HG02610 (cell line): ENCODE measurements at regions not wholly inside any gene's neighbourhood (a gene's known extent, or its start where the extent isn't known, plus 50 kb on each side); places are given as distances from the start of the nearest gene placed in this dataset.
"Not testable (repeated sequence)": the region's sequence is repeated elsewhere in the genome, so short reads cannot be mapped to it uniquely, and the experiment has no call there.

Source experiments
- ATAC-seq: cut with Tn5 transposase; IDR thresholded peaks from one replicate; pipeline ENCODE4 v1.9.1; 2021; ENCODE audit warnings: mild to moderate bottlenecking, moderate library complexity; ENCODE audit not compliant: unreplicated experiment

DNA sequence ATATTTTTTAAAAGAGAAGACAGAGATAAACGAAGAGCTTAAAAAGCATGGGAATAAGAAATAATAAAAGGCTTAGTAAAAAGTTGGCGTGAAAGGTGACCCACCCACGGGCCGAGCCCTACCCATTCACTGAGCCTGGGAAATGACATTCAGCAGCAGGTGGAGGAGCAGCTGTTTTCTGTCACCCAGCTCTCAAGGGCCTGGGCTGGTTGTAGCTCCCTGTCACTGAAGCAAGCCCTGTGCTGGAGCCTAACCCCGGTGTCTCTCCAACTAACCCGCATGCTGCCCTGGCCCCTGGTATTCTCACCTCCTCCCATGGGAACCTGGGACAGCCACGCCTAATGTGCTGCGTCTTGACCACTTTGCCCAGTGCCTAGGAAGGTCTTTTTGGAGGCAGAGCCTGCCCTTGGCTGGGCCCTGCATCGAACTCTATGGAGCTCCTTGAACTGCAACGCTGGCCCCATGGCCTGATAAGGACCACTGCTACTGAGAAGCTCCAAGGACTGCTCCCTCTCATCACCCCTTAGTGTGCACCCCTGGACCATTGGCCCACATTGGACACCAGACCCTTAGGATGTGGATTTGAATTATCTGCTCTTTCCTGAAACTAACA lies 68.8 kb upstream of the IYD start:
- ATAC-seq = no peak

DNA sequence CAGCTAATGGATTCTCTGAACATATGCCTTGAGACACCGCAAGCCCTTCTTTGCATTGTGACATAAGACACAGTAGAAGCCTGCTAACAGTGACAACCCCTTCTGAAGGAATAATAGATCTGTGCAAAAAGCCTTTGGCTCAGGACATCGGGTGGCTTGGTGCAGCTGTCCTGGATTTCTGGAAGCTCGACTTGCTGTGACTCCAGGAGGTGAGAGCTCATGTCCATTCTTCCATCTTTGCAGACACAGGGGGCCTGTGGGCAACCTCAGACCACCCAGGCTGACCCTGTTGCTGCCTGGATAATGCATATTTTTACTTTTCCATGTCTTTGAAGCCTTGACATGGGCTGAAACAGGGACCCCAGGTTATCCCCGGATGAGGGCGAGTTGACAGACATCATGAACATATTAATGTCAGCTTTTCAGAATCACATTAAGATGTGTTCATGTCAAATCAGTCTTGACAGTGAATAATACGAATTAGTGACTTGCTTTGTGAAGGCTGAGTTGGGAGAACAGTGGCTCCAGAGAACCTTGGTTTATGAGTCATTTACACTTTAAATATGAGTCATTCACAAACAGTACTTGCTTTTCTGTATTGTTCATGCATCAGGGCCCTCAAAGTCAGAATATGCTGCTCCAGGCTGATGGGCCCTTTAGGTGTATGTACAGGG lies 66.8 kb upstream of the IYD start:
- peak; percentile 99 for ATAC-seq

DNA sequence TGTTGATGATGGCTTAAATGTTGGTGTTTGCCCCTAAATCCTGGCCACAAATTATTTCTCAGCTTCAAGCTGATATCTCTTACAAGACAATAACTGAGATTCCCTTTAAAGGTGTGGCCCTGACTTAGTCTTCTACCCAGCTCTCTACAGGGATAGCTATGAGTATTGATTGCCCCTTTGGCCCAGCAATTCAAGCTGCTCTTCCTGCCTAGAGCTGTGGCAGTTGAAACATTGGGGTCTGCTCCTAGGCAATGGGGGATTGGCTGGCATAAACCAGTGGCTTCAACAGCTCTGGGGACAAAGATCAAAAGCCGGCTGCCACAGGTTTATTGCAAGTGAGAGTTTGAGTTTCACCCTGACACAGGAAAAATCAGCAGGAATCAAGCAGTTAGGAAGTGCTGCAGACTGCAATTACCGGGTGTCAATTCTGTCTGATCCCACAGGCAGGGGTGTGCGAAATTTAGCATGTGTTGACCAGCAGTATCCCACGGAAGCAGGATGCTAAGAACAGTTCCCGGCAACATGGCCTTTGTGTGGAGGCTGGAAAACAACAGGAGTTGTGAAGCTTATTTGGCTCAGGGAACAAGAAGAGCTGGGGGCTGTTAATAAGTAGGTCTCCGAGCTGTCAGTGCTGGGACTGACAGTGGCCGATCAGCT lies 66.2 kb upstream of the IYD start:
- ATAC-seq = peak; percentile 9

DNA sequence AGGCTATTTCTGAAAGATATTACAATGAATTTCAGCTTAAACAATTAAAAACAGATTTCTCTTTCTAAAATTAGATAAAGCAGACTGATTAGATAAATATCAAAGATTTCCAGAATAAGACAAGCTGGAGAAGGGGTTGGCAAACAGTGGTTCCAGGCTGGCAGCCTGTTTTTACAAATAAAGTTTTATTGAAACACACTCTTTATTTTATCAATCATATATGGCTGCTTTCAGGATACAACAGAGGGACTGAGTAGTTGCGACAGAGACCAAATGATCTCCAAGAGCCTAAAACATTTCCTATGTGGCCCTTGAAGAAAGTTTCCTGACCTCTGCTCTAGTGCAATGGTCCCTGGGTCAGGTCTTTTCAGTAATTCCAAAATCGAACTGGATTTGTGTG lies 65.6 kb upstream of the IYD start:
- no peak for ATAC-seq

DNA sequence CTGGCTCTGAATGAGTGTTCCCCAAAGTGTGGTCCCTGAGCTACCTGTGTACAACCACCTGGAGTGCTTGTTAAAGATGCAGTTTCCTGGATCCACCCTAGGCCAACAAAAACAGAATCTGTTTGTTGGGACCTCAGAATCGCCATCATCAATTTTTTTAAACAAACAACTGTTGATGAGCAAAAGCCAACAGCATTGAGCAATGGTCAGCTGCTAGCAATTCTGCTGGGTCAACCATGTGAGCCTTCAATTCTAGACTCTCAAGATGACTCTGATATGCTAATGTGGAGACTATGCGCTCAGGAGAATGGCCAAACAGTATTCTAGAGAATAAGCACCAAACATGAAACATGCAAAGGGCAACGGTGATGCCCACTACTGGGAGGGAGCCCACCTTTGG lies 64.4 kb upstream of the IYD start:
- ATAC-seq = no peak

DNA sequence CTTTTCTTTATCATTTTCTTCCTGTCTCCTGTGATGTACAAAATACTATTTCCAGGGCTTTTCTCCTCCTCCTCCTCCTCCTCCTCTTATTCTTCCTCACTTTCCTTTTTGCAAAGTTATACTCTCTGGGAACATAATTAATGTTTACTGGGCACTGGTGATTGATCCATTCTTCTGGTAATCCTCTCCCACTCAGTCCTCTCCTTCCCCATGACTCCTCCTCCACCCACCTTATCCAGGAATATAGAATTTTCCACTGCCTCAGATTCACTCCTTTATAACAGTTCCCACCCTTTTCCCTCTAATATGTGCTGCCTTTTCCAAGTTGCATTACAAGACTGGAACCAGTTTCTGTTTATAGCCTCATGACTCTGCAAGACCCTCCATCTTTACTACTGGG lies 62.5 kb upstream of the IYD start:
- ATAC-seq = no peak

DNA sequence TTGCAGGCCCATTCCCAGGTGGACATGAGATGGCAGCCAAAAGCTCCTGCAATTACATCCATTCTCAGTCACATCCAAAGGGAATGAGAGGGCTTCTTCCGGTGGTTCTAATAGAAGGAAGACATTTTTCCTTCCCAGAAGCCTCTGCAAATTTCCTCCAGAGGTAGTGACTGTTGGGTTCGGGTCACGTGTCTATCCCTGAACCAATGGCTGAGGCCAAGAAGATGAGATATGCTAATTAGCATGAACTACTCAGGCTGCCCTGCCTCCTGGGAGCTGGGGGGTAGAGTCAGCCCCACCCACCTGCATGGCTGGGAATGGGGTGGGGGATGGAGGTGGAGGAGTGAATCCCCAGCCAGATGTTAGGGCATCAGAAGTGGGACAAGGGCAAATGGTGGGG lies 61.3 kb upstream of the IYD start:
- ATAC-seq = no peak

DNA sequence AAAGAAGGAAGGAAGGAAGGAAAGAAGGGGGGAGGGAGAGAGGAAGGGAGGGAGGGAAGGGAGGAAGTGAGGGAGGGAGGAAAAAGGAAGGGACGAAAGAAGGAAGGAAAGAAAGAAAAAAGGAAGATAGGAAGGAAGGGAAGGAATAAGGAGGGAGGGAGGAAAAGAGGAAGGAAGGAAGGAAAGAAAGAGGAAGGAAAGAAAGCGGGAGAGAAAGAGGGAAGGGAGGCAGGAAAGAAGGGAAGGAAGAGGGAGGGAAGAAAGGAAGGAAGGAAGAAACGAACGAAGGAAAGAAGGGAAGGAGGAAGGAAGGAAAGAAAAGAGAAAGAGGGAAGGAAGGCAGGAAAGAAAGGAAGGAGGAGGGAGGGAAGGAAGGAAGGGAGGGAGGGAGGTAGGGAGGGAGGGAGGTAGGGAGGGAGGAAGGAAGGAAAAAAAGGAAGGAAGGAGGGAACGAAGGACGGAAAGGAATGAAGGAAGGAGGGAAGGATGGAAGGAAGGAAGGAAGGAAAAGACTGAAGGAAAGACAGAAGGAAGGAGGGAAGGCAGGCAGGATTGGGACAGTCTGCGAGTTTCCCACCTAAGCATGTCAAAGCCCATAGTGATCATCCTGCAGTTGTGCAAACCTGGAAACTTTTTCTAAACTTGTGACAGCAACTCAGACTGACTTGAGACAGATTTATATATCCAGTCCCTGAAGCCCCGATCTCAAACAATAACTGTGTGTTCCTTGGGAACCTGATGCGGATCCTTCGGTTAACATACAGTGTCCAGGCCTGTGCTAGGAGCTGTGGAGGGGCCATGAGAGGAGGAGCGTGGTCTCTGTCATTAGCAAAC lies 59.8 kb upstream of the IYD start:
- no peak for ATAC-seq

DNA sequence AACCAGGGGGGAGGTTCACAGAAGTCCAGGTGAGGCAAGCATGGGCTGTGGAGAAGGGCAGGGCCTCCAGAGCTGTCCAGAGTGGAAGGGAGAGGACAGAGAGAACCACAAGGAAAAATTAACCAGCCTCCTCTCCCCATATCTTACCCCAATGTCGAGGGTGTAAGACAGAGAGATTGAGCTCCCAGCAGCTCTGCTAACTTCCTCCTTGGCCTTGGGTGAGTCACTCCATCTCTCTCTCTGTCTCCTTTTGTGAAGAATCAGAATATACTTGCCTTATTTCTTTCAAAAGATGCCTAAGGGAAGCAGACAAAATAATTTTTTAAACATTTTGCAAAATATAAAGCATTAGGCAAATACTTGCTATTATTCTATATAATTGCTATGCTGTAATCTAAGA lies 58.3 kb upstream of the IYD start:
- ATAC-seq = no peak

DNA sequence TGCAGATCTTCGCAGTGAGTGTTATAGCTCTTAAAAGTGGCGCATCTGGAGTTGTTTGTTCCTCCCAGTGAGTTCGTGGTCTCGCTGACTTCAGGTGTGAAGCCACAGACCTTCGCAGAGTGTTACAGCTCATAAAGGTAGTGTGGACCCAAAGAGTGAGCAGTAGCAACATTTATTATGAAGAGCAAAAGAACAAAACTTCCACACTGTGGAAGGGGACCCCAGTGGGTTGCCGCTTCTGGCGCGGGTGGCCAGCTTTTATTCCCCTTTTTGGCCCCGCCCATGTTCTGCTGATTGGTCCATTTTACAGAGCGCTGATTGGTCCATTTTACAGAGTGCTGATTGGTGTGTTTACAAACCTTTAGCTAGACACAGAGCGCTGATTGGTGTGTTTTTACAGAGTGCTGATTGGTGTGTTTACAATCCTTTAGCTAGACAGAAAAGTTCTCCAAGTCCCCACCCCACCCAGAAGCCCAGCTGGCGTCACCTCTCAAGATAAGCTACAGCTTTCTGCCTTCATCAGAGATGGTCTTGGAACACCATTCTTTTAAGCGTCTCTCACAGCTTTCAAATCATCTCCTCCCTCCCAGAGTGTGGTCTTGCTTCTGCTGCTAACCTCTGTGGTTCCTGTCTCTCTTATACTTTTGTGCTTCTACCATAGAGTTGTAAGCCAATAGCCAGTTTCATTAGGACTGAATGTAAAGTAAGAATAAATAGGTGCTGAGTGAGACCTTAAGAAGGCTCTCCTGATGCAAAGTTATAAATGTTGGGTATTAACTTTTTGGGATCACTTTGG lies 57.5 kb upstream of the IYD start:
- not testable (repeated sequence) for ATAC-seq

DNA sequence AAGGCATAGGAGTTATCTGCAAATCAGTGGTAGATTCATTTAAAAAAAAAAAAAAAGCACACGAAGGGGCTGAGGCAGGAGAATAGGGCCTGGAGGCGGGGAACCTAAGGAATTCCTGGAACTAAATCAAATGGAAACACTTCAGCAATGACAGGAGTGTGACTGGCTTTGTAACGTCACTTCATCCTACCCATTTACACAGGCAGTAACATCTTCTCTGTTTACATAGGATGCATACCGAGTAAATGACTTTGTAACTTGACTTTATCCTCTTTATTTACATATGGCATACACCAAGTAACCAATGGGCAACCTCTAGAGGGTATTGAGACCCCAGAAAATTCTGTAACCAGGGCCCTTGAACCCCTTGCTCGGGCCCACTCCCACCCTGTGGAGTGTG lies 56.4 kb upstream of the IYD start:
- ATAC-seq = no peak

DNA sequence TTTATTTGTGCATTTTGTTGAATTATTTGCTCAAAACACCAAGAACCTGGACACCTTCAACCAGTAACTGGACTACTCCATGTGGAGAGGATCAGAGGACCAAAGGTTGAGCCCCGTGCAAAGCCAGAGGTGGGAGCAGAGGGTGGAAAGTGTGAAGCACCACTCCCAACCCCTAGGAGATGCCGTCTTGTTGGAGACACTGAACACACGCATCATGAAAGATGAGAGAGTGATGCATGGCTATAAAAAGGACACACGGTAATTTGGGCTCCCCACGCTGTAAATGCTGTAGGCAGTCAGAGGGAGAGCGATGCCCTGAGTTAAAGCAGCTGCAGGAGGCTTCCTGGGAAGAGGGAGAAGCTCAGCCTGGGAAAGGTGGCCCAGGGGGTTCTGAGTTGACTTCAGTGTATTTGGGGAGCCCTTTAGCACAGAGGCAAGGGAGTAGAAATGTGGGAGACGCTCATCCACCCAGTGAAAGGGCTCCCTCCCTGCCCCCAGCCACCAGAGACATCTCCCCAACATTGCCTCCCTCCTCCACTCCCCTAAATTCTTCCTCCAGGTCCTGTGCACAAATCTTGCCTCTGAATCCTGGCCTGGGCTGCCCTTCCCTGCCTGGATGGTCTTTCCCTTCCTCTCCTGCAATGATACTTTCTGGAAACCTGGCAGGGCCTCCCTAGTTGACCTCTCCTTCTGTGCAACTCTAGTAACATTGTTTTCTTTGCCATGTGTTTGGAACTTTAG lies 55.8 kb upstream of the IYD start:
- no peak for ATAC-seq

DNA sequence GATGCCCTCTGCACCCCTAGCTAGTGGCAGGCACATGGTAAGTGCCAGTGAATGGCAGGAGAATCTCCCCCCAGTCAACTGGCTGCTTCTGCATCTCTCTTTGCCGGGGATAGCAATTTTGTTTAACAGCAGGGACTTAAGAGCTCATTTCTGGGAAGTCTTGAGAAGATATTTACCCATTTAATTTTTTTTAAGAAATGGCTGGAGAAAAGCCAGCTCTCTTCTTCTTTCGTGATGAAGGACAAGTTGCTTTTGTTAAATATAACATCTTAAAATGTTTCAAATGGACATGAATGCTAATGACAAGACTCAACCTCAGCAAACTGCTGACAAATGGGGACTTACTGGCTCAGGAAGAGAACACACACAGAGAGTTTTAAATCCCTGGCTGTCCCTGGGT lies 55.0 kb upstream of the IYD start:
- no peak for ATAC-seq

DNA sequence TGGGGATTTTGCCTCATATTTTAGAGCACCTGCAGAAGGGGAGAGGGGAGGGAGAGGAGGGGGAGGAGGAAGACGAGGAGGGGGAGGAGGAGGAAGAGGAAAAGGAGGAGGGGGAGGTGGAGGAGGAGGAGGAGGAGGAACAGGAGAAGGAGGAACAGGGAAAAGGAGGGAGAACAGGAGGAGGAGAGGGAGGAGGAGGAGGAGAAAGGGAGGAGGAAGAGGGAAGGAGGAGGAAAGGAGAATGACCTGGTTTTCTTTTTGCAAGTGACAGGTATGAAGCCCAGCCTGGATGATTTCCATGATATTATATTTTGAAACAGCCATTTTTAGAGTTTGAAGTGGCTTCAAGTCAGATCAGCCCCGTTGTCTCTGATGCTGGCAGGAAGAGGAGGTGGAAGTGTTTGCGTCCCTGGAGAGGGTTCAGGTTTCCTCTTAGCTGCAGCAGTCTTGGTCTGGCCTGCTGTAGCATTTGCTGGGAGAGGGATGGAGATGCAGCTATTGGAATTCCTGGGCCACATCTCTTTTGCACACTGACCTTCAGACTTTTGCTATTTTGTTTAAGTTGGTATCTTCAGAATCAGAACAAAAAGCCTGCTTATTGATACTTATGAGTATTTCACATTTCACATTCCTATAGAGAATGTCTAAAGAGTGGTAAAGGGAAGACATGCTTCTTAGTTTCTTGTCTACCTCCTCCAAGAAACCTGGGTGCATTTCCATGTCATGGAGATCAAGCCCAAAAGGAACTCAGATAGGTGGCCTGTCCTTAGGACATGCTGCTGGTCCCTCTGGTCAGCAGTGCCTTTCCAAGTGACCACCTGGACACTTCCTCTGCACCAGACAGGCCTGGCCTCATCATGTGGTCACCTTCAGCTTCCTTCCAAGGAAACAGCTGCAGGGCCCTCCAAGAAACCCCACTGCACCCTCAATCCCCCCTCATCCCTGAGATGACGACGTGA lies 54.3 kb upstream of the IYD start:
- no peak for ATAC-seq

DNA sequence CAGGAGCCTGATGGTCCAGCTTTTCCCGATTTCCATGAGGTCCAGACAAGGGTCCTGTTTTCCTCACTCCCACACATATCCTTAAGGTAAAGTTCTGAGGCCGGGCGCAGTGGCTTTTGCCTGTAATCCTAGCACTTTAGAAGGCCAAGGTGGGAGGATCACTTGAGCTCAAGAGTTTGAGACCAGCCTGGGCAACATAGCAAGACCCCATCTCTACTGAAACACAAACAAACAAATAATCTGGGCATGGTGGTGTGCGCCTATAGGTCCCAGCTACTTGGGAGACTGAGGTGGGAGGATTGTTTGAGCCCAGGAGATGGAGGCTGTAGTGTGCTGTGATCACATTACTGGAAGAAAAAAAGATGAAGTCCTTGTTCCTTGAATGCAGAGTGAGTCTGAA lies 53.2 kb upstream of the IYD start:
- ATAC-seq = no peak

DNA sequence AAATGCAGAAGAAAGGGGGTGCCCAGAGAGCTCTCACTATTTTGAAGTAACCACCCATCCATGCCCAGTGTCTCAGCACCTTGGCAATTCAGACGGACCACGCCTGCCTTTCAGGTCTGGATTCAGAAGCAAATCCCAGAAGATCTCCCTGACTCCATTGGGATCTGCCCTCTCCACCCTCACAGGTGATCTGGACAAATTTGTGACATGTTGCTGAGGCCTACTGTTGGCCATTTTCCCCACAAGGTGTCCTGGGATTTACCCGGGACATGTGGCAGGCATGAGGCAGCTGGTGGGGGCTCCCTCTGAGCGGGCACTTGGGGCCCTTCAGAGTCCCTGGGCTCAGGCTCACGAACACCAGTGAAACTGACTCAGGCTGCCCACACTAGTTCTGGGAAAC lies 51.9 kb upstream of the IYD start:
- ATAC-seq = no peak
